ENCODE measurements at regions not wholly inside any gene's neighbourhood (a gene's known extent, or its start where the extent isn't known, plus 50 kb on each side); places are given as distances from the start of the nearest gene placed in this dataset.
A peak's percentile ranks its signal among the peaks of the same experiment; 100 is the strongest.

DNA sequence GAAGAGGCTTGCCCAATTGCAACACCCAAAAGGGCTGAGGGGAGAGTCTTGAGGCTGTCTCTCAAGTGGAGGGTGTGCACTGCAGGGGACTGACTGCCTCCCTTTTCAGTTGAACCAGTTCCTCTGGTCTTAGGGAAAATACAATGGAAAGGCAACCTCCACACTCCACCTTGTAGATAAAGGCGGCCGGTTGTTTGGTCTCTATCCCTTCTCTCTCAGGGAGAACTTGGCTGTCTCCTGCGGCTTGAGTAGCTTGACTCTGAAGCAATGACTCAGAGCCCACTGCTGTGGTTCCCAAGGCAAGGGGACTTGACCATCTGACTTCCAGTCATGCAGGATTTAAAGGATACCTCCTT, 143.2 kb upstream of the UMPS start:
- TF ChIP-seq, protein P1, sequence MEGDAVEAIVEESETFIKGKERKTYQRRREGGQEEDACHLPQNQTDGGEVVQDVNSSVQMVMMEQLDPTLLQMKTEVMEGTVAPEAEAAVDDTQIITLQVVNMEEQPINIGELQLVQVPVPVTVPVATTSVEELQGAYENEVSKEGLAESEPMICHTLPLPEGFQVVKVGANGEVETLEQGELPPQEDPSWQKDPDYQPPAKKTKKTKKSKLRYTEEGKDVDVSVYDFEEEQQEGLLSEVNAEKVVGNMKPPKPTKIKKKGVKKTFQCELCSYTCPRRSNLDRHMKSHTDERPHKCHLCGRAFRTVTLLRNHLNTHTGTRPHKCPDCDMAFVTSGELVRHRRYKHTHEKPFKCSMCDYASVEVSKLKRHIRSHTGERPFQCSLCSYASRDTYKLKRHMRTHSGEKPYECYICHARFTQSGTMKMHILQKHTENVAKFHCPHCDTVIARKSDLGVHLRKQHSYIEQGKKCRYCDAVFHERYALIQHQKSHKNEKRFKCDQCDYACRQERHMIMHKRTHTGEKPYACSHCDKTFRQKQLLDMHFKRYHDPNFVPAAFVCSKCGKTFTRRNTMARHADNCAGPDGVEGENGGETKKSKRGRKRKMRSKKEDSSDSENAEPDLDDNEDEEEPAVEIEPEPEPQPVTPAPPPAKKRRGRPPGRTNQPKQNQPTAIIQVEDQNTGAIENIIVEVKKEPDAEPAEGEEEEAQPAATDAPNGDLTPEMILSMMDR (IDR thresholded peaks at IDR 0.05) = no peak
- no peak for TF ChIP-seq POLR2A (IDR thresholded peaks at IDR 0.05)
- Histone ChIP-seq H3K36me3 (no peaks in the 10 kb centered on the region), H3K4me1 (peaks cover 20 to 27% of the 10 kb centered on the region in 2 donors), H3K27me3 (no peaks in the 10 kb centered on the region), H3K27ac (peak overlapping the region in 1 of 3 donors; percentile 27), H3K4me3 (replicated peaks in 1 of 3) (no peak overlapping the region), H3K9me3 (no peaks in the 10 kb centered on the region)
- intact Hi-C loops (cut with DNase I) = no loop called here
- WGBS, 2 donors = 35 to 44% methylated on average over 3 of the region's 3 CpGs
- peak; percentile 36 to 66 for DNase-seq

DNA sequence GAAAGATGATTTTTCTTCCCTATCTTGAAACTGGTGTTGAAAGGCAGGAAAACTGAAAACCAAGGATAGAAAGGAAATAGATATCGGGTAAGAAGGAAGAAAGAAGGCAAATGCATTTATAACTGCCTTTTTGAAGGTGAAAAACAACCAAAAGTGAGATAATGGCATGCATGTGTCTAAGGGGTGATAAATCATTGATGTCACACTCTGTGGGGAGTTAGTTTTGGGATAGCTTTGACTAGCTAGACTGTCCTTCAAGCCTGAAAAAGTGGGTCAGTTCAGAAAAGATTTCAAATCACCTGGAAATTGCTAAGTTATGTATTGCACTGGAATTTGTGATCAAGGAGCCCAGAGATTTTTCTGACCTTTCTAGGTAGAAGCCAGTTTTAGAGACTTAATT, 142.2 kb upstream of the UMPS start:
- Histone ChIP-seq H3K4me1 (peaks cover 18 to 26% of the 10 kb centered on the region in 2 donors), H3K36me3 (no peaks in the 10 kb centered on the region), H3K9me3 (no peaks in the 10 kb centered on the region), H3K27ac (no peak overlapping the region), H3K4me3 (replicated peaks in 1 of 3) (no peak overlapping the region), H3K27me3 (no peaks in the 10 kb centered on the region)
- 86 to 93% methylated on average over 1 of the region's 1 CpG for WGBS, 2 donors
- intact Hi-C loops (cut with DNase I) = no loop called here
- TF ChIP-seq, protein P1 (IDR thresholded peaks at IDR 0.05) = no peak
- TF ChIP-seq POLR2A (IDR thresholded peaks at IDR 0.05) = no peak
- DNase-seq = no peak

DNA sequence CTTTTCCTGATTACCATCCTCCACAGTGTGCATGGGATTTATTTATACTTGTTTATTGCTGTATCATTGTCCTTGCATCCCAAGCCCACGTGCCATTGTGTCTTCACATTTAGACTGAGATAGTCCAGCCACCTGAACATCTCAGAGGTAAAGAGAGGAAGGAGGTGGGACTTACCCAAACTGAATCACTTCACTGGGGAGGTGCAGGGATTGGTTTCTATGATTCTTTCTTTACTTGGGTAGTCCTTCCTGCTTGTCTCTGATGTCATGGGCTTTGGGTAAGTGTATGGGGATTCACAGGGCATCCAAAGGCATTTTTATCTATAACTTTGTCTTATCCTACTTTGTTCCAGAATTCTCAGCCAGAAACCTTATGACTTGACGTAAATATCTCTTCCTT, 141.5 kb upstream of the UMPS start:
- TF ChIP-seq, protein P1 (IDR thresholded peaks at IDR 0.05) = no peak
- no peak for TF ChIP-seq POLR2A (IDR thresholded peaks at IDR 0.05)
- H3K27ac ChIP-seq = no peak overlapping the region
- intact Hi-C loops (cut with DNase I) = no loop called here
- no peaks in the 10 kb centered on the region for H3K27me3 ChIP-seq
- no peak overlapping the region for H3K4me3 ChIP-seq (replicated peaks in 1 of 3)
- WGBS, 2 donors = 95 to 100% methylated on average over 2 of the region's 2 CpGs
- no peaks in the 10 kb centered on the region for H3K36me3 ChIP-seq
- H3K4me1 ChIP-seq = peaks cover 25 to 32% of the 10 kb centered on the region in 2 donors
- no peaks in the 10 kb centered on the region for H3K9me3 ChIP-seq
- DNase-seq = no peak

DNA sequence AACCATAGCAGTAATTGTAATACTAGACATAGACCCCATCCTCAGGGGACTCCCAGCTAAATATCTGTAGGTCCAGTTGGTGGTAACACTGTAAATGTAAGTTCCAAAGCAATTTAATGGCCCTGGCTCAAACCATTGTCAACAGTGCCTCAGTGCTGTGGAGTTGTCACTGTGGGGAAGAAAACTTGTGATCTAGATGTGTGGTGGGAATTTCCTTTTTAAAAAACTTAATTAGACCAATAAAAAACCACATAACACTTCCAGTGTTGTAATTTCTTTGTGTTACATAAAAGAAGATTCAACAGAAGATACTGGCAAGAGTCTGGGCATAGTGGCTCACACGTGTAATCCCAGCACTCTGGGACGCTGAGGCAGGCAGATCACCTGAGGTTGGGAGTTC, 138.6 kb upstream of the UMPS start:
- no peak for DNase-seq
- no peaks in the 10 kb centered on the region for H3K9me3 ChIP-seq
- no peaks in the 10 kb centered on the region for H3K36me3 ChIP-seq
- WGBS, 2 donors = 81 to 91% methylated on average over 2 of the region's 2 CpGs
- peaks cover 24 to 32% of the 10 kb centered on the region in 2 donors for H3K4me1 ChIP-seq
- H3K27me3 ChIP-seq = no peaks in the 10 kb centered on the region
- intact Hi-C loops (cut with DNase I) = no loop called here
- no peak overlapping the region for H3K4me3 ChIP-seq (replicated peaks in 1 of 3)
- TF ChIP-seq POLR2A (IDR thresholded peaks at IDR 0.05) = no peak
- TF ChIP-seq, protein P1 (IDR thresholded peaks at IDR 0.05) = no peak
- H3K27ac ChIP-seq = peak overlapping the region in 1 of 3 donors; percentile 89

DNA sequence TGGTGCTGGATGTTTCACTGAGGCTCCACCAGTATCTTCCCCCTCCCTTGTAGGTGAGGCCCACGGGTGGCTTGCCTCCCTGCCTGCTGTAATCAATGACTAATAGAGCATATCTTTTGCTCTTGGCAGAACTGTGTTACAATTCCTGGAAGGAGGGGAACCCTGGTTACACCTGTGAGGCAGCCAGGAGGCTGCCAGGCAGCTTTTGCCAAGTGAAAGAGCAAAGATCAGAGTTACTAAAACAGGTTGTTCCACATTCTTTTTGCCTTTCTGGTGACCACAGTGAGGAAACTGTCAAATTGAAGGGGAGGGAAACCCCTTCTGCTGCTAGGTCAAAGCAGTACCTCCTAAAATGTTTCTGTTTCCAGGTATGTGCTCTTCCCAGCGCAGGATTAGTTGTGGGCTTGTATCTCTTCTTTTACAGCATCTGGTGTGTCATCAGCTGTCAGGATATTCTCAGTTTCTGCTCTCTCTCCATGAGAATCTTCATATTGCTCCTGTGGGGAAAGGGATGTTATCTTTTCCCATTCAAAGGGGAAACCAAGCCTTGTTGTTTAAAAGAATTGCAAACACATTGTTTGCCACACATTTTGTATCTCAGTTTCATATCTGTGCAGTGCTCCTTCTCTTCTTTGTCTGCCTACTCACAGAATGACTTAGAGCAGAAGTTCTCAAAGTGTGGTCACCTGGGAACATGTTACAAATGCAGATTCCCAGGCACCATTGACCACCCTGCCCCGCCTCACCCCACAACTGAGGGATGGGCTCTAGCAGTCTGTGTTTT, 137.4 kb upstream of the UMPS start:
- Histone ChIP-seq H3K4me1 (peaks cover 19 to 27% of the 10 kb centered on the region in 2 donors), H3K9me3 (no peaks in the 10 kb centered on the region), H3K4me3 (replicated peaks in 1 of 3) (no peak overlapping the region), H3K36me3 (no peaks in the 10 kb centered on the region), H3K27ac (peak overlapping the region; percentile 53 to 89 (median 63)), H3K27me3 (no peaks in the 10 kb centered on the region)
- WGBS, 2 donors = 31 to 34% methylated on average over 3 of the region's 3 CpGs
- DNase-seq = peak; percentile 88 to 89
- intact Hi-C loops (cut with DNase I) = no loop called here
- TF ChIP-seq, protein P1 (IDR thresholded peaks at IDR 0.05) = no peak
- TF ChIP-seq POLR2A (IDR thresholded peaks at IDR 0.05) = no peak

Measured in thyroid gland (tissue), 4 donors.